ENCODE measurements at regions not wholly inside any gene's neighbourhood (a gene's known extent, or its start where the extent isn't known, plus 50 kb on each side); places are given as distances from the start of the nearest gene placed in this dataset.

- H3K4me1 Mint-ChIP-seq, result no peaks in the 10 kb centered on the region
- Histone ChIP-seq H3K27me3 (replicated peaks in 1 of 4; ENCODE audit: control extremely low read depth in 1 of 4, control insufficient read depth in 3 of 4, insufficient read depth in 4 of 4, low read length in 3 of 4) (peaks cover 0 to 5% (median 0%) of the 10 kb centered on the region in 4 experiments), H2AFZ (ENCODE audit: insufficient read depth, low read depth, low read length, poor library complexity, severe bottlenecking) (no peak overlapping the region), H3K4me2 (replicated peaks; ENCODE audit: low read depth, low read length, poor library complexity, severe bottlenecking) (no peak overlapping the region), H3K79me2 (ENCODE audit: control insufficient read depth, insufficient read depth, low read length) (no peaks in the 10 kb centered on the region), H3K4me3 (ENCODE audit: control extremely low read depth in 1 of 5, extremely low read depth in 1 of 5, insufficient read depth in 1 of 5, low read depth in 2 of 5, low read length in 4 of 5) (no peak overlapping the region), H3K36me3 (replicated peaks in 1 of 2; ENCODE audit: control extremely low read depth in 1 of 2, control insufficient read depth in 1 of 2, extremely low read depth in 1 of 2, insufficient read depth in 2 of 2, low read length in 1 of 2) (no peaks in the 10 kb centered on the region), H3K9ac (ENCODE audit: low read length) (no peak overlapping the region), H3K4me1 (ENCODE audit: control insufficient read depth in 2 of 2, insufficient read depth in 2 of 2, low read length in 2 of 2) (no peaks in the 10 kb centered on the region), H4K20me1 (ENCODE audit: control insufficient read depth, insufficient read depth, low read length, poor library complexity, severe bottlenecking) (no peaks in the 10 kb centered on the region), H3K9me3 (ENCODE audit: control extremely low read depth in 1 of 3, control insufficient read depth in 2 of 3, insufficient read depth in 1 of 3, low read length in 2 of 3) (peaks cover 0 to 8% (median 0%) of the 10 kb centered on the region in 3 donors), H3K27ac (ENCODE audit: low read length in 2 of 2) (no peak overlapping the region)
- peaks cover 3% of the 10 kb centered on the region for H3K9me3 Mint-ChIP-seq (ENCODE audit: insufficient read depth)
- intact Hi-C loops (cut with micrococcal nuclease), result no loop called here
- no peak for ATAC-seq (ENCODE audit: low read depth)
- DNase-seq, result no peak
- POLR2A ChIA-PET, result no interaction called here
- no peak overlapping the region for H3K27ac Mint-ChIP-seq
- CTCF ChIA-PET, result interaction anchor here (0.9 kb wide), 1 partner anchor 9 kb away, joined by 4 read pairs; no protein-coding TSS in a partner anchor
- 100% methylated on average over 1 of the region's 2 CpGs for WGBS (ENCODE audit: insufficient coverage)
- no peak overlapping the region for H3K4me3 Mint-ChIP-seq
- H3K27me3 Mint-ChIP-seq, result peaks cover 26% of the 10 kb centered on the region
- TF ChIP-seq EZH2 (IDR thresholded peaks at IDR 0.05; ENCODE audit: borderline replicate concordance, insufficient read depth, low read depth, low read length, poor library complexity, severe bottlenecking) (no peak), CTCF (IDR thresholded peaks at IDR 0.05) (no peak)
Measured at GRCh38 chr7:24496036-24496435, 77.2 kb upstream of the PALS2 start.

- Mint-ChIP-seq H3K4me1 (no peaks in the 10 kb centered on the region), H3K27ac (no peak overlapping the region), H3K9me3 (ENCODE audit: insufficient read depth) (peaks cover 3% of the 10 kb centered on the region), H3K27me3 (peaks cover 25% of the 10 kb centered on the region), H3K4me3 (no peak overlapping the region)
- H3K4me1 ChIP-seq (ENCODE audit: control insufficient read depth in 2 of 2, insufficient read depth in 2 of 2, low read length in 2 of 2), result no peaks in the 10 kb centered on the region
- H3K9me3 ChIP-seq (ENCODE audit: control extremely low read depth in 1 of 3, control insufficient read depth in 2 of 3, insufficient read depth in 1 of 3, low read length in 2 of 3), result peaks cover 0 to 8% (median 0%) of the 10 kb centered on the region in 3 donors
- no peak overlapping the region for H3K4me3 ChIP-seq (ENCODE audit: control extremely low read depth in 1 of 5, extremely low read depth in 1 of 5, insufficient read depth in 1 of 5, low read depth in 2 of 5, low read length in 4 of 5)
- H3K9ac ChIP-seq (ENCODE audit: low read length), result no peak overlapping the region
- intact Hi-C loops (cut with micrococcal nuclease), result no loop called here
- no peak overlapping the region for H3K27ac ChIP-seq (ENCODE audit: low read length in 2 of 2)
- no peaks in the 10 kb centered on the region for H4K20me1 ChIP-seq (ENCODE audit: control insufficient read depth, insufficient read depth, low read length, poor library complexity, severe bottlenecking)
- H3K4me2 ChIP-seq (replicated peaks; ENCODE audit: low read depth, low read length, poor library complexity, severe bottlenecking), result no peak overlapping the region
- no peak for DNase-seq
- ChIA-PET CTCF (no interaction called here), POLR2A (no interaction called here)
- H3K79me2 ChIP-seq (ENCODE audit: control insufficient read depth, insufficient read depth, low read length), result no peaks in the 10 kb centered on the region
- no CpG with 5 or more reads among the region's 2 CpGs for WGBS (ENCODE audit: insufficient coverage)
- no peak for TF ChIP-seq EZH2 (IDR thresholded peaks at IDR 0.05; ENCODE audit: borderline replicate concordance, insufficient read depth, low read depth, low read length, poor library complexity, severe bottlenecking)
- TF ChIP-seq CTCF (IDR thresholded peaks at IDR 0.05), result no peak
- H3K27me3 ChIP-seq (replicated peaks in 1 of 4; ENCODE audit: control extremely low read depth in 1 of 4, control insufficient read depth in 3 of 4, insufficient read depth in 4 of 4, low read length in 3 of 4), result peaks cover 0 to 5% (median 0%) of the 10 kb centered on the region in 4 experiments
- no peak overlapping the region for H2AFZ ChIP-seq (ENCODE audit: insufficient read depth, low read depth, low read length, poor library complexity, severe bottlenecking)
- H3K36me3 ChIP-seq (replicated peaks in 1 of 2; ENCODE audit: control extremely low read depth in 1 of 2, control insufficient read depth in 1 of 2, extremely low read depth in 1 of 2, insufficient read depth in 2 of 2, low read length in 1 of 2), result no peaks in the 10 kb centered on the region
- ATAC-seq (ENCODE audit: low read depth), result no peak
Measured at GRCh38 chr7:24498439-24498838, 74.8 kb upstream of the PALS2 start.

Measured in B cell (primary cell).